ENCODE measurements at regions not wholly inside any gene's neighbourhood (a gene's known extent, or its start where the extent isn't known, plus 50 kb on each side); places are given as distances from the start of the nearest gene placed in this dataset.
"Not testable (repeated sequence)": the region's sequence is repeated elsewhere in the genome, so short reads cannot be mapped to it uniquely, and the experiment has no call there.

DNA sequence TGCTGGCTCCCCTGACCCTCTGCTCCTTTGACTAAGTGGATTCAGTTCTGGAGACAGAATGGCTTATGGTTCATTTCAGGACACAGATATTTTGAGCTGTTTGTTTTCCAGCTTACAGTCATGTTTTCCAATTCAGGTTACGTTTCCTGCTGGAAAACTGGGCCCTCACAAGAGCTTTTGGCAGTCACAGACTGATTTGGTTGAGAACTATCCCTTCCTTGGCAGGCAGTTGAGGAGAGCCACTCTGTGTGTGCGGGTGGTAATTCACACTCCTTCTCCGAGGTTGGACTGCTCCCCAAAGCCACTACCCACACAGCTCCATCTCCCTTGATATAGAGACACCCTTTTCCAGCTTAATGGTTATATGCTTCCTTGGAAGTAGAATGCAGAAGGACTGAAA lies 534.5 kb downstream of the TMEM38B start:
- Histone ChIP-seq H3K36me3 (replicated peaks; ENCODE audit: insufficient read depth, low read length) (no peaks in the 10 kb centered on the region), H4K20me1 (ENCODE audit: insufficient read depth, low read length) (no peaks in the 10 kb centered on the region), H2AFZ (ENCODE audit: low read length) (no peak overlapping the region), H3K4me1 (ENCODE audit: low read length) (no peaks in the 10 kb centered on the region), H3K27ac (ENCODE audit: low read length) (no peak overlapping the region), H3F3A (ENCODE audit: insufficient read depth, low read length) (no peaks in the 10 kb centered on the region), H3K9me3 (replicated peaks; ENCODE audit: insufficient read depth, low read length) (no peaks in the 10 kb centered on the region), H3K9ac (ENCODE audit: low read length) (no peak overlapping the region), H3K9me2 (replicated peaks; ENCODE audit: insufficient read depth, low read length) (no peaks in the 10 kb centered on the region), H3K79me2 (ENCODE audit: low read length) (no peaks in the 10 kb centered on the region), H3K27me3 (replicated peaks; ENCODE audit: insufficient read depth, low read length) (no peaks in the 10 kb centered on the region), H3K4me3 (ENCODE audit: low read length) (no peak overlapping the region), H3K4me2 (ENCODE audit: low read depth, low read length) (no peak overlapping the region)
- no peak for TF ChIP-seq CTCF (IDR thresholded peaks at IDR 0.05; ENCODE audit: low read length)
- DNase-seq = no peak

- Histone ChIP-seq H3K9me2 (replicated peaks; ENCODE audit: insufficient read depth, low read length) (no peaks in the 10 kb centered on the region), H3K4me1 (ENCODE audit: low read length) (no peaks in the 10 kb centered on the region), H2AFZ (ENCODE audit: low read length) (no peak overlapping the region), H3K36me3 (replicated peaks; ENCODE audit: insufficient read depth, low read length) (no peaks in the 10 kb centered on the region), H3K27ac (ENCODE audit: low read length) (no peak overlapping the region), H3K79me2 (ENCODE audit: low read length) (no peaks in the 10 kb centered on the region), H3K4me2 (ENCODE audit: low read depth, low read length) (no peak overlapping the region), H3K4me3 (ENCODE audit: low read length) (no peak overlapping the region), H3F3A (ENCODE audit: insufficient read depth, low read length) (no peaks in the 10 kb centered on the region), H3K27me3 (replicated peaks; ENCODE audit: insufficient read depth, low read length) (no peaks in the 10 kb centered on the region), H4K20me1 (ENCODE audit: insufficient read depth, low read length) (no peaks in the 10 kb centered on the region), H3K9ac (ENCODE audit: low read length) (no peak overlapping the region), H3K9me3 (replicated peaks; ENCODE audit: insufficient read depth, low read length) (no peaks in the 10 kb centered on the region)
- DNase-seq = no peak
- no peak for TF ChIP-seq CTCF (IDR thresholded peaks at IDR 0.05; ENCODE audit: low read length)
- TF ChIP-seq EZH2phosphoT487 (IDR thresholded peaks at IDR 0.05; ENCODE audit: low read length) = no peak
- no peak for TF ChIP-seq EZH2 (optimal IDR thresholded peaks at IDR 0.05; ENCODE audit: low read depth, low read length)
Observed at GRCh38 chr9:106233116-106233515, 538.8 kb downstream of the TMEM38B start.

- not testable (repeated sequence) for H3K4me1 ChIP-seq (ENCODE audit: low read length); H3K9ac ChIP-seq (ENCODE audit: low read length); H3K4me2 ChIP-seq (ENCODE audit: low read depth, low read length); DNase-seq; H3K36me3 ChIP-seq (replicated peaks; ENCODE audit: insufficient read depth, low read length); H4K20me1 ChIP-seq (ENCODE audit: insufficient read depth, low read length); H3K4me3 ChIP-seq (ENCODE audit: low read length); H3F3A ChIP-seq (ENCODE audit: insufficient read depth, low read length); H3K9me2 ChIP-seq (replicated peaks; ENCODE audit: insufficient read depth, low read length); H3K27ac ChIP-seq (ENCODE audit: low read length); H3K79me2 ChIP-seq (ENCODE audit: low read length); H2AFZ ChIP-seq (ENCODE audit: low read length); H3K9me3 ChIP-seq (replicated peaks; ENCODE audit: insufficient read depth, low read length); H3K27me3 ChIP-seq (replicated peaks; ENCODE audit: insufficient read depth, low read length)
Observed at GRCh38 chr9:106260908-106261307, 566.6 kb downstream of the TMEM38B start.

DNA sequence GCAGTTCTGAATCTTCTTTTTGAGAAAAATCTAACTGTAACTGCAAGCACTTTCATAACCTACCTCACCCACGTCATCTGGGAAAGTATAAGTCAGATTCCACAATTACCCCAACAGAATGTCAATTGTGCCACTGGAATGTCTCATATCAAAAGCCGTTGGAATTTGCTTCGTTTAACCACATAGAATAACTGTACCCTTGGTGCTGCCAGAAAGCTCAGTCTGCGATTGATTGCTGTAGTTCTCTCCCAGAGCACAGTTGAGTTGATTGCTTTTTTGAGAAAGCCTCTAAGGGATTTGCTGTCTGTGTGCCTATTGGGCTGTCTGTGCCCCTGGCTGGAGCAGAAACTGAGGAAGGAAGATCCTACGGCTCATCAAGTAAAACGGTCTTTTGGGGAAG lies 583.6 kb downstream of the TMEM38B start:
- Histone ChIP-seq H3K27ac (ENCODE audit: low read length) (no peak overlapping the region), H3K4me3 (ENCODE audit: low read length) (no peak overlapping the region), H3K79me2 (ENCODE audit: low read length) (no peaks in the 10 kb centered on the region), H3K9me3 (replicated peaks; ENCODE audit: insufficient read depth, low read length) (no peaks in the 10 kb centered on the region), H3K36me3 (replicated peaks; ENCODE audit: insufficient read depth, low read length) (no peaks in the 10 kb centered on the region), H3K4me2 (ENCODE audit: low read depth, low read length) (no peak overlapping the region), H3K9ac (ENCODE audit: low read length) (no peak overlapping the region), H3F3A (ENCODE audit: insufficient read depth, low read length) (no peaks in the 10 kb centered on the region), H3K9me2 (replicated peaks; ENCODE audit: insufficient read depth, low read length) (no peaks in the 10 kb centered on the region), H2AFZ (ENCODE audit: low read length) (no peak overlapping the region), H4K20me1 (ENCODE audit: insufficient read depth, low read length) (no peaks in the 10 kb centered on the region), H3K27me3 (replicated peaks; ENCODE audit: insufficient read depth, low read length) (no peaks in the 10 kb centered on the region), H3K4me1 (ENCODE audit: low read length) (no peaks in the 10 kb centered on the region)
- TF ChIP-seq CTCF (IDR thresholded peaks at IDR 0.05; ENCODE audit: low read length) = no peak
- no peak for TF ChIP-seq EZH2 (optimal IDR thresholded peaks at IDR 0.05; ENCODE audit: low read depth, low read length)
- no peak for TF ChIP-seq EZH2phosphoT487 (IDR thresholded peaks at IDR 0.05; ENCODE audit: low read length)
- DNase-seq = no peak

All from MM.1S (cell line).